GM19023 (cell line): ENCODE measurements at regions not wholly inside any gene's neighbourhood (a gene's known extent, or its start where the extent isn't known, plus 50 kb on each side); places are given as distances from the start of the nearest gene placed in this dataset.

Source experiments
- ATAC-seq: cut with Tn5 transposase; IDR thresholded peaks from one replicate; pipeline ENCODE4 v1.9.1; 2021; ENCODE audit warnings: mild to moderate bottlenecking, moderate library complexity; ENCODE audit not compliant: unreplicated experiment

- no peak for ATAC-seq
Measured at GRCh38 chr18:77716282-77716681, 466.6 kb downstream of the GALR1 start.

GRCh38 chr18:77733292-77733903 is 483.8 kb downstream of the GALR1 start:
- ATAC-seq = no peak

GRCh38 chr18:77736842-77737241 is 487.2 kb downstream of the GALR1 start:
- no peak for ATAC-seq

GRCh38 chr18:77737405-77737804 is 487.8 kb downstream of the GALR1 start:
- ATAC-seq = no peak

GRCh38 chr18:77749089-77749488 is 499.4 kb downstream of the GALR1 start:
- ATAC-seq = no peak

GRCh38 chr18:77750006-77750405 is 500.4 kb downstream of the GALR1 start:
- ATAC-seq = no peak

- no peak for ATAC-seq
Measured at GRCh38 chr18:77754475-77755044, 504.9 kb downstream of the GALR1 start.

- ATAC-seq = no peak
Measured at GRCh38 chr18:77755187-77755586, 505.5 kb downstream of the GALR1 start.

GRCh38 chr18:77761332-77761731 is 511.7 kb downstream of the GALR1 start:
- no peak for ATAC-seq

GRCh38 chr18:77762014-77762413 is 512.4 kb downstream of the GALR1 start:
- ATAC-seq = no peak

GRCh38 chr18:77762642-77763041 is 513.0 kb downstream of the GALR1 start:
- no peak for ATAC-seq

GRCh38 chr18:77763530-77764145 is 514.0 kb downstream of the GALR1 start:
- no peak for ATAC-seq

- ATAC-seq = no peak
Measured at GRCh38 chr18:77765468-77765867, 515.8 kb downstream of the GALR1 start.

- ATAC-seq = no peak
Measured at GRCh38 chr18:77766421-77766820, 516.8 kb downstream of the GALR1 start.

GRCh38 chr18:77772177-77772576 is 522.5 kb downstream of the GALR1 start:
- ATAC-seq = no peak

GRCh38 chr18:77776104-77776503 is 526.5 kb downstream of the GALR1 start:
- ATAC-seq = no peak

- no peak for ATAC-seq
Measured at GRCh38 chr18:77777163-77777562, 527.5 kb downstream of the GALR1 start.

- ATAC-seq = no peak
Measured at GRCh38 chr18:77784759-77785379, 535.2 kb downstream of the GALR1 start.

- ATAC-seq = no peak
Measured at GRCh38 chr18:77785415-77785975, 535.8 kb downstream of the GALR1 start.

- no peak for ATAC-seq
Measured at GRCh38 chr18:77803024-77803423, 553.4 kb downstream of the GALR1 start.

GRCh38 chr18:77804382-77804781 is 554.7 kb downstream of the GALR1 start:
- no peak for ATAC-seq

GRCh38 chr18:77807650-77808049 is 558.0 kb downstream of the GALR1 start:
- no peak for ATAC-seq
